Hematopoietic multipotent progenitor cell (in vitro differentiated cells): ENCODE measurements at regions not wholly inside any gene's neighbourhood (a gene's known extent, or its start where the extent isn't known, plus 50 kb on each side); places are given as distances from the start of the nearest gene placed in this dataset.

Experiments used
- DNase-seq, 3 donors: peaks; one replicate each; pipeline ENCODE4 v3.0.0-alpha.2; 2011 to 2015; ENCODE audit warnings: low read depth in 2 of 3, low spot score in 2 of 3

DNA sequence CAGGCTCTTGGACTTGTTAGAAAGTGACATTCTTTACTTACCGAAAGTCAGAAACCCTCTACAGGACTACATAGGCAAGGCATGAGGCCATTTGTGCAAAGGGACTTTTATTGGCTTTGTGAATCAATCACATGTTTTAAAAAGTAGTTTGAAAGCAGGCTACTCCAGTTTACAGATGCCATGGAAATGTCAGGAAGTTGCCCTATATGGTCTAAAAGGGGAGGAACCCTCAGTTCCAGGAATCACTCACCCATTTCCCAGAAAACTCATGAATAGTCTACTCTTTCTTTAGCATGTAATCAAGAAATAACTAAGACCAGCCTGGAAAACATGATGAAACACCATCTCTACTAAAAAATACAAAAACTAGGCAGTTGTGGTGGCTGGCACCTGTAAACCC, 51.0 kb upstream of the MKRN3 start:
- no peak for DNase-seq

DNA sequence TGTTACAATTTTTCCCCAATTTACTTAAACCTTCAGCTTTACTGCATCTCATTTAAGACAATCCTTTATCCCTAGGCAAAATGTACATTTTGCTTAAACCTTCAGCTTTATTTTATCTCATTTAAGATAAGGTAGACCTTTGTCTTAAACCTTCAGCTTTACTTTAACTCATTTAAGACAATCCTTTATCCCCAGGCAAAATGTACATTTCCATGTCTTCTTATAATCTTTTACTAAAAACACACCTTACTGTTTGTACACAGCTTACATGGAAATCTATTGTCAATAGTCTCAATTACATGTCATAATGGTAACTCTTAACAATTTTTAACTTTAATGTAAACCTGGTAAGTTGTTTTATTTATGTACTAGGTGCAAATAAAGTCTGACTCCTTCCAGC, 58.7 kb upstream of the MKRN3 start:
- no peak for DNase-seq

DNA sequence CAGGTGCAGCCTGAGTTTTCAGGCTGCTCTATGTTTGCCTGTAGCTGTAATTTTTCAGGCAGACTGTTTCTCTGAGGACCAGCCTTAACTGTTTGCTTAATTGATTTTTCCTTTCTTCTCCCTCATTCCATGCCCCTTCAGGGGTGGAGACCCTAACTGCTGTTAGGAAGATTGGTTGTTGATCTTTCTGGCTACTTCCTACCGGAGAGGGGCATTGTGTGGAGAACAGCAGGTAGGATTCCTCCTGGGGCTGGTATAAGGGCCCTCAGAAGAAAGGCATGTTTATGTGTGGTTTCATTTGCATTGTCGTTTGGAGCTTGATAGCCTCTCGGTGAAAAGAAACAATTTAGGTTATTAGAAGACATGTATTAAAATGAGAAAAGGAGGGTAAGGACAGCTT, 56.9 kb upstream of the GOLGA6L2 start:
- DNase-seq, result no peak

DNA sequence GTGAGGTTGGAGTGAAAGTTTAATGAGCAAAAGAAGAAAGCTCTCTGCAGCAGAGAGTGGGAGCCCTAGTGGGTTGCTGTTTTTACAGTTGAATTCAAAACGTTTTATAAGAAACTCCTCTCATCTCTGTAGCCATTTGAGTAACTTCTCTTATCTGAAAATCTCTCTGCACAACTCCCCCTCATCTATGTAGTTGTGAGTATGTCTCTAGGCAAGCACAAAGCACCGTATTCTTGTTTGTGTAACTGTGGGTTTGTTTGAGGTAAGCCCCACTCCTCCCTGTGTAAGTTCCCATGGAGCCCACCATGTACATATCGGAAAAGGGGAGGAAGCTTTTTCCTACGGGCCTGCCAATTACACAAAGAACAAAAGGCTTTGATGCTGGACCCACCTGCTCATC, 56.5 kb upstream of the GOLGA6L2 start:
- DNase-seq, result no peak

DNA sequence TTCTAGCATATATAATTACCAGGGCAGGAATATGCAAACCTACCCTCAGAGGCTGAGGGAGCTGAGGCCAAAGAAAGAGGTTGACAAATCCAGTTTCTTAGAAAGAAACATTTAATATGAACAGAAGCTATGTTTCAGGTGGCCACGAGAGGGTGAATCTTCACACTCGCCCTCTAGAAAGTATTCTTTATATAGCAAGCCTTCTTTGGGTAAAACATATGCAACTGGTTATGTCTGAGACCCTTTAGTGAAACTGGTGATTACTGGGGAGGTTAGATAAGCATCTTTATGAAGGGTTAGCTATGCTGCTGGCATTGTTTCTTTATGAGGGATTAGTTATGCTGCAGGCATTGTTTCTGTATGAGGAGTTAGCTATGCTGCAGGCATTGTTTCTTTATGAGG, 50.7 kb upstream of the GOLGA6L2 start:
- DNase-seq, result peak in 1 of 3 donors; percentile 2
